Thyroid gland (tissue), 4 donors: ENCODE measurements at regions not wholly inside any gene's neighbourhood (a gene's known extent, or its start where the extent isn't known, plus 50 kb on each side); places are given as distances from the start of the nearest gene placed in this dataset.

Experiments used
- CTCF ChIP-seq, 6 experiments: fragments of 200-600 bp in 3 of 6; fragments of 450-650 bp in 3 of 6; sonication (generic) in 3 of 6; IDR thresholded peaks; one replicate each; pipeline ENCODE4 v1.5.1; 2016 to 2019; ENCODE audit warnings: antibody characterized with exemption in 6 of 6, mild to moderate bottlenecking in 2 of 6, inconsistent platforms in 1 of 6, moderate library complexity in 1 of 6
- POLR2A ChIP-seq, 2 donors: fragments of 450-650 bp; IDR thresholded peaks; one replicate each; pipeline ENCODE4 v1.6.1; 2017; ENCODE audit warnings: antibody characterized with exemption in 2 of 2, mild to moderate bottlenecking in 2 of 2, moderate library complexity in 1 of 2

GRCh38 chr11:91972665-91973266 lies 251.9 kb upstream of the FAT3 start:
- TF ChIP-seq CTCF (IDR thresholded peaks at IDR 0.05) = no peak
- TF ChIP-seq POLR2A (IDR thresholded peaks at IDR 0.05) = no peak
